Stimulated activated CD4-positive, alpha-beta T cell treated with anti-CD3 and anti-CD28 coated beads, Interleukin-15, amount 100 ng/mL, for 48 hours (primary cell): ENCODE measurements at regions not wholly inside any gene's neighbourhood (a gene's known extent, or its start where the extent isn't known, plus 50 kb on each side); places are given as distances from the start of the nearest gene placed in this dataset.

Source experiments
- DNase-seq, 2 donors: peaks; one replicate each; pipeline ENCODE4 v3.0.0-alpha.2; 2020; ENCODE audit warnings: low read depth in 2 of 2

DNA sequence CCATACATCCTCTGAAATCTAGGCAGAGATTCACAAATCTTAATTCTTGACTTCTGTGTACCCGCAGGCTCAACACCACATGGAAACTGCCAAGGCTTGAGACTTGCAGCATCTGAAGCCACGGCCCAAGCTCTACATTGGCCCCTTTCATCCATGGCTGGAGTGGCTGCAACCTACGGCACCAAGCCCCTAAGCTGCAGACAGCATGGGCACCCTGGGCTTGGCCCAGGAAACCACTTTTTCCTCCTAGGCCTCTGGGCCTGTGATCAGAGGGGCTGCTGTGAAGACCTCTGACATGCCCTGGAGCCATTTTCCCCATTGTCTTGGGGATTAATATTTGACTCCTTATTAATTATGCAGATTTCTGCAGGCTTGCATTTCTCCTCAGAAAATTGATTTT lies 457.9 kb downstream of the GRIA2 start:
- DNase-seq: no peak

DNA sequence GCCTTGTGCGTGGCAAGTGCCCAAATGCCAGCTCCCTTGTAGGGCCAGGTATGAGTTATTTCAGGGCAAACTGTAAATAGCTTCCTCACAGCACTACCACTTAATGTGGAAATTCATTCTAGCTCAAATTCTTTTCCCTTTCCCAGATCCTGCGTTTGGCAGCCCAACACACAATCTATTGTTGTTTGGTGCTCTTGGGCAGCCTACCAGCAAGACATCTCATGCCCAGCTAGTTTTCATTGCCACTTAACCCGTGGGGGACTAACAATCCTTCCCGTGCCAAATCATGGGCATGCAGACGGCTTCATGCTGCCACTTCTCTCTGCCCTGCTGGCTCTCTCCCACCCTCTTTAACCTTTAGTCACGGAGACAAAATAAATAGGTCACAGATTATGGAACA lies 454.2 kb downstream of the GRIA2 start:
- no peak for DNase-seq

DNA sequence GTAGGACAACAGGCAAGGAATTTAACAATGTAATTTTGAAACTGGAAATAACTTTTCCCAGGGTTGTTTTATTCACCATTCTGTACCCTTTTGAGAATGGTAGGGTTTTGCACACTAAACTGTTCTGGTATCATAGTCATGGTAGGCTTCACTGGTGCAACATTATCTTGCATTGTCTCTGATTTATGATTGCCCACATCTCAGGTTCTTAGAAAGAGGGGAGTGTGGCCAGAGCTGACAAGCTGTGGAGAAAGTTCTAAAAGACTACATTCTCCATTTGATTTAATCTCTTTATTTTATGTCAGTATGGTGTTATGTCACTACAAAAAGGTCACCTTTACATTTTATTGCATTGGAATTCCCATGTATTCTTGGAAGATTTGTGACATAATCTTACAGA lies 447.3 kb downstream of the GRIA2 start:
- no peak for DNase-seq

DNA sequence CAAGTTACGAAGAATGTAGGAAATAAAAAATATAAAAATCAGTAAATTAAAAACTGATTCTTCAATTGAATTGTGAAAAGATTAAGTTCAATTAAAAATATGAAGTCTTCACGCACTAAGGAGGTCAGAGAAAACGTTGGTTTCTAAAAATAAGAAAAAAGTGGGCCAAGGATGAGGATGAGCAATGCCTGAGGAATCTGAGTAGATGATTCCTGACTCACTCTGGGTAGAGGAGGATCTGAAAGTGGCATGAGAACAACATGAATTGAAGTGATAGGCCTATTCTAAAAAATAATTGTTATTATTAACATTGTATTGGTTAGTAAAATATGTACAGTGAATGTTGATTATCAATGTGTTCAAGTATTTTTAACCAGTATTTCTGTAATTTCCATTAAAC lies 444.2 kb downstream of the GRIA2 start:
- no peak for DNase-seq

DNA sequence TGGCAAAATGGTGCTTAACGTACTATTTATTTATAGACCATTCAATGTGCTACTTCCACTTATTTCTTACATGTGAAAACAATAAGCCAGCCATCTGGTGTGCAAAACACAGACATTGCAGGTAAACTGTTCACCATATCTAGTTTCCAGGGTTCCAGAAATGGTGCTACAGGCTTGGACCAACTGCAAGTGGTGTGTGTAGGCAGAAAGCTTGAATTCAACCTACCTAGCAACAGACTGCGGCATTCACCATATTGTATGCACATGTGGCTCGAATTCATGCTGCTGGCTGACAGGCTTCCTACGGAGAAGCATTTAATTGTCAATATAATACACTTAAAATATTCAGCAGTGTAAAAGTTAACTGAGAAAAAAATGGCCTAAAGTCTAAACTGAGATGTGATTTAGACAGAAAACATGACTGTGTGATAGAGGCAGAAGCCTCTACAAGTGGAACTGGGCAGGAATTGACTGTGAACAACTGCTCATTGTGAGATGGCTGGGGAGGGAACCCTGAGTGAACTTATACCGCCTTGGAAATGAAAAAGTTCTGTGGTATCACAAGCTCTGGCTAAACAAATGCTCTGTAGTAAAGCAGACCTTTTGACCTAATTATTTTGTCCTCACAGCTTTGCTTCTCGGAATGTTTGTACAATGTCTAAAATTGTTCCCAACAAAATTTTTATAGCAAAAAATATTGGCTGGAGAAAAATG lies 434.7 kb downstream of the GRIA2 start:
- DNase-seq: no peak

DNA sequence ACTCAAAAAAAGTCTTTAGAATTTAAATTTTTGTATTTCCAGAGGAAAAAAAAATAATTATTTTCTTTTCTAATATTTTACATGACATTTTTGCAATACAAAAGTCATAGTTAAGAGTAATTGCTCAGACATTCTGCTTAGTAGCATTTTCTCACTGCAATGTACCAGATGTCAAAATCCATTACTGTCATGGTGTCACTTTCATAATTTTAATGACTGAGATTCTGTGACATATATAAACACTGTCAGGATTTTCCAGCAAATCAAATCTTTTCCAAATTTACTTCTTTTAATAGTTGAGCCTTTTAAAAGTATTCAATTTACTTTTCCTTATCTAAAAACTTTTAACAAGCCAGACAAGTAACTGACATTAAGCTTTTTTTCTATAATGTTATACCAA lies 422.7 kb downstream of the GRIA2 start:
- no peak for DNase-seq

DNA sequence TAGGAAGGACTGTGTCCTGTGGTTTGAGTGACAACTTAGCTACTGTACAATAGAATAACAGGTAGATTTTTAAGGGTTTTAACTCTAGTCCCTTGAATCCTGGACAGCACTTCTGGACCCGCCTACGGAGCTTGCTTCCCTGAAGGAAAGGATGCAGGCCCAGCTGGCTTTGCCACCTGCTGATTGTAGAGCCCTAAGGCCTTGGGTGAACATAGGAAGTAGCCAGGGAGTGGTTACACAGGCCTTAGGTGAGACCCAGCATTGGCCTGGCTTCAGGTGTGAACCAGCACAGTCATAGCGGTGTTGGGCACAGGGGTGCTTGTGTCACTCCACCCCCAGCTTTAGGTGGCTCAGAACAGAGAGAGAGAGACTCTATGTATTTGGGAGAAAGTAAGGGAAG lies 413.5 kb downstream of the GRIA2 start:
- no peak for DNase-seq

DNA sequence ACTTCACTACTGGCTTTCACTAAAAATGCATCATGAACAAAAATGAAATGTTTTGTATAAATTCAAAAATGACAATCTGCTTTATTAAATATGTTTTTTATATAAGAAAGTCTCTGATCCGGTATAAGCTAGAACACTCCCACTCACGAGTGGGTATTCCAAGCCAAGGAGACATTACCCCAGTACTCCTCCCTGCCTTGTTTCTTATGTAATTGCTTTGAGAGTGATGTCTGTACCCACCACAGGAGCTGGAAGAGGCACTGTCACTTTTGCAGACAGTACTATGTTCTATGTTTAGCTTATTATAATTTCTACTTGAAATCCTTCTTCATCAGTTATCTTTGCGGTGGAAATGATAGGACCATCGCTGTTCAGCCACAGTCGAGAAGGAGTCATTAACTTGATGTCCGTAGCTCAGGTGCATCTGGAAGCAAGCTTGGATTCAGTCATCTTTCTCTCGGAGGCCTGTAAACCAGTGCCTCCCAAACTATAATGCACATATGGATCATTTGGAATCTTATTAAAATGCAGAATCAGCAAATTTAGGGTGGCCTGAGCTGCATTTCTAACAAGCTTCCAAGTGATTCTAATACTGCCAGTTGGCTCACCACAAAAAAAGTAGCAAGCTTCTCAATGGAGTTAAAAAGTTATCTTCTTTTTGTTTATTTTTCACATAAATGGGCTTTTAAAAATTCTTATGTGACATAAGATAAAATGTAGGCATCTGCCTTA lies 396.4 kb downstream of the GRIA2 start:
- no peak for DNase-seq

DNA sequence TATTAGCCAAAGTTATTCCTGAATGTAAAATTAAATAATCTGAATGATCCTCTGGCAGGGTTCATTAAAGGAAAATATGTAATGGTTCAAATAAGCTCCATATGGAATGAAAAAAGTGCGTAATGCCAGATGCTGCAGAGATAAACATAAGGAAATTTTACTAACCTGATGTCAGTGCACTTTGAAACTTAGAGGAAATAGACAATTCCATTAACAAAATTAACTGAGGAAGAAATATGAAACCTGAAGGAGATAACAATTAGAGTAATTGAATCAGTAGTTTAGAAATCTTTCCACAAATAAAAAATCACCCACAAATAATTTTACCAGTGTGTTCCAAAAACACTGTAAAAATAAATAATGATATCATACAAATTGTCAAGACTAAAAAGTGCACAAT lies 387.5 kb downstream of the GRIA2 start:
- no peak for DNase-seq

DNA sequence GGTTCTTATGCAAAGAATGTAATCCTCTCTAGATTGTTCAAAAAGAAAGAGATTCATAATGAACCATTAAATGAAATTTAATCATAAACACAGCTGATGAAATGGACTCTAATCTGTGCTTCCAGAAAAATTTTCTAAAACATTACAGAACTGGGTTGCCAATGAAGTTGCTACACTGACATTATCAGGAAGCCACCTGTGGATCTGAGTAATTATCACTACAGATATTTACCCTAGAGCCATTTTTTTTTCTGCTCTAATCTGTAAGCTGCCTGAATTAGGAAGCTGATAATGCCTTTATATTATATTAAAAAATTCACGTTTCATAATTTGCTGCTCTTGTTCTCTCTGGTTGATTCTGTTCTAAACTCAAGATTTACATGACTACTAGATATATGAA lies 380.1 kb downstream of the GRIA2 start:
- DNase-seq: no peak

DNA sequence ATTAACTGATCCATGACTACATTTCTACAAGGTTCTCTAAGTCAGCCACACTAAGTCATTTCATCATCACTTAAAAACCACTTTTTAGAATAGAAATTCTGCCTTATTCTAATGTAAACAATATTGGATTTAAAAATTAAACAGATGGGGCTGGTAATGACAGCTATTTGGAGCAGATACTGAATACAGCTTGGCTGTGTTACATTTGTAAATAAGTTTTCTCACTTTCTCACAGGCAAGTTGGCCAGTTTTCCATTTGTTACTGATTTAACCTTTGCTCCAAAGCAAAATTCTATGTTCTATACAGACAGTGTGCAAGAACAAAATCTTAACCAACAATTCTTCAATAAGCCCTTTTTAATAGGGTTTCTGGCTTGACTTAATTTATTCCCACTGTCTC lies 370.7 kb downstream of the GRIA2 start:
- DNase-seq: no peak

DNA sequence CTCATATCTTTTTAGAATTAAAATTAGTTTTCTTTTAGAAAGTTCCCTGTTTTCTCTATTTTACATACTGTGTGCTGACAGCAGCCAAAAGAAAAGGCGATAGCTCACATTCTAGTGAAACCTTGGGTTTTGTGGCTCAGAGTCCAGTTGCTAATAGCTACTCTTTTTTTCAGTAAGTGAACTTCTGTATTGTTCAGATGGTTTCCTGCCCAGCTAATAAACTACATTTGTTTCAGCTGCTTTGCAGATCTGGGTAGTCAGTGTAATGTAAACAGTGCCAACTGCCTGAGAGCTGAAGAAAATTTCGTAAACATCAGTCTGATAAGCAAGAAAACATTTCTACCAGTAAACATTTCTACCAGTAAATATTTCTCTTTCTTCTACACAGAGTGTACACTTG lies 370.2 kb downstream of the GRIA2 start:
- no peak for DNase-seq

DNA sequence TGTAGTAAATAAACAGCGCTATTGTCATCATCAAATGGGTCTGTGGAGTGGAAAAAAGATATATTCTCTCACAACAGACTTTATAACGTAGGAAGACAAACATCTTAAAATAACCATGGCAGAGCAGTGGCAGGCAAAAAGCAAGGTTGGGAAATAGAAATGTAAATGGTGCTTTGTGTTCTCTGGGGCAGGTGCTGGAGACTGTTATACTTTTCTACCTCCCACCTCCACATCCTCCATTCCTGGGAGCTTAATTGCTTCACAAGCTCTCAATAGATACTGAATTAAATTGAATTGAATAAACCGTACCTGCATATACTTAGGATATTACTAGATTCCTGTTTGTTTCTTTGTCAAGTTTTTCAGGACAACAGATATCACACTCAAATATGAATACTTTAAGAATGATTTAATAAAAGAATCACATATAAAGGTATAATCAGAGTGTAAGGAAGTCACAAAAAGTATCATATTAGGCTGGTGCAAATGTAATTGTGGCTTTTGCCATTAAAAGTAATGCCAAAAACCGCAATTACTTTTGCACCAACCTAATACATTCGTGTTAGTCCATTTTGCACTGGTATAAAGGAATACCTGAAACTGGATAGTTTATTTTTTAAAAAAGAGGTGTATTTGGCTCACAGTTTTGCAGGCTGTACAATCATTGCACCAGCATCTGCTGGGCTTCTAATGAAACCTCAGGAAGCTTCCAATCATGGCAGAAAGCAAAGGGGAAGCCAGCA lies 367.3 kb downstream of the GRIA2 start:
- DNase-seq: no peak

DNA sequence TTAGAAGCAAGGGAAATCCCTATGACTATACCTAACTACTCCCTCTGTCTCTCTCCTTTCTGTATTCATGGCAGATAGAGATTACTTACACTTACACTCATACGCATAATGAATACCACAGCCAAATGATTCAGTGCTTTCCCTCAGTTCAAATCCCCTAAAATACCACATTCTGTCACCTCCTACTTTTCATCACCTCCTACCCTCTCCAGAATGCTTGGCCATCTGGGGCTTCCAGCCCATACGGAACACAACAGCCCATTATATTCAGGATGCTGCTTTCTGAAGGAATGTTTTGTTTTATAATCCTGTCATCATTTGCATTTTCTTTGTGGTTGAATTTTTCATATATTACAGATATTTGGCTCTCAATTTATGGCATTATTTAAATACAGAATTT lies 361.6 kb downstream of the GRIA2 start:
- DNase-seq: no peak

DNA sequence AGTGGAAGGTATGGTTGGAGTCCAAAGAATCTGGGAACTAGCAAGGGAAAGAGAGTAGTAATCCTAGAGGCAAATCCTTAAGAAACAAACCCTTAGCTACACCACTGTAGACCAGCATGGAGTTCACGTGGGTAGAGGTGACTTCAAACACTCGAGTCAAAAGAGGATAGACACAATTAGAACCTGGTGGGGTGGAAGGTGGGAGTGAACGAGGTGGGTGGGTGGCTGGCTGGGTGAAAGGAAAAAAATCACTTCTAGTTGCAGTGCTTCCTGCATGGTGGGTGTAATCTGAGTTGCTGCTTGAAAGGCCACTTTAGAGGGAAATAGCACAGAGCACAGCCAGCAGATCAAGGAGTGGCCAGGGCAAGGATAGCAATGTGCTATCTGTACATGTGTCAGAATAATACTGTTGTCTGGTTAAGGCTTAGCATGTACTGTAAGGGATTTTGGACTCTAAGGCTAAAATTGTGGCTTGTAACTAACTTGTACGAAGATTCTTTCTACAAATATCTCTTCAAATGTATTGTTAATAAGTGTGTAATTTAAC lies 356.2 kb downstream of the GRIA2 start:
- DNase-seq: no peak

DNA sequence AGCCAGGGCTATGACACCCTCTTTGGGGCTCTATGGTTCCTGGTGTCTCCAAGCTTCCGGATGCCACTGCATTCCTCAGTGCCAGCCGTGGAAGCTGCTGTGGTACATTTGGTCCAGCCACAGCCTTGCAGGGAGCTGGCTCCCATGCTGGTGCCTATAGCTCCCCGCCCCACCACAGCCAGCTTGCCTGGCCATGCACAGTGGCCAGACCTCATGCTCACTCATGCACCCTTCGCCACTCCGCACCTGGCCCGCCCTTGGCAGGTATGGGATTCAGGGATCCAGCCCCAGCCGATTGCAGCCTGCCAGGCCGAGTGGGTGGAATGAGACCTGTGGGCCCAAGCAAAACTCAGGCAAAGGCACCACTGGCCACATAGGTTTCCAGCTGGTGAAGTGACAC lies 354.8 kb downstream of the GRIA2 start:
- no peak for DNase-seq

DNA sequence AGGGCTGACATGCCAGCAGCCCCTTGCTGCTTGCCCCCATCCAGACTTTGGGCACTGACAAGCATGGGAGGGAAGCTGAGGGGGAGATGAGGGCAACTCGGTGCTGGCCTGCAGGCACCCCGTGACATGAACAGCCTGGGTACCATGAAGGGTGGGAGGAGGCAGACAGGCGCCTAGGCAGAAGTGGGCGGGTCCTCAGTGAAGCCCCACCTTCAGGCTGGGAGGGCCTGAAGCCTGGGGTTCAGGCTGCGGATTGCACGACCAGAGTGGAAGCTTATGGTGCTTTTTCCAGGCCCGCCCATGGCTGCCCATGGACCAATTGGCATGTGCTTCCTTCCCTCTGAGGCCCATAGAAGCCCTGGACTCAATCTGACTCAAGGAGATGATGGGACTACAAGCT lies 354.1 kb downstream of the GRIA2 start:
- DNase-seq: no peak

DNA sequence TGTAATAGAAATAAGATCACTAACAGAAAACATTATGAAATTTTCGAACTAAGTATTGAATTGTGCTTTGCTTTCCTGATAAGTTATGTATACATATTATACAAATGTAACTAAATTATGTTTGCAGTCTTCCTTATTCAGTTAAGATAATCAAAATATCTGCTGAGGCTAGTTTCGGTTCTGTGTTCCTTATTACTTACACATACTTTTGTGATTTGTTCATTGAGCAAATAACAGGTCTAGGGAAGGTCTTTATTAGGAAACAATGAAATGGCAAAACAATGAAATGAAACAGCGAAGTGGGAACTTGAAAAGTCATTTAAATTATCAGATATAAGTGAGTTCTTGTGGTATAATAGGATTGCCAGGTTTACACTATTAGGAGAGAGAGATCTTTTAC lies 352.4 kb downstream of the GRIA2 start:
- DNase-seq: no peak

DNA sequence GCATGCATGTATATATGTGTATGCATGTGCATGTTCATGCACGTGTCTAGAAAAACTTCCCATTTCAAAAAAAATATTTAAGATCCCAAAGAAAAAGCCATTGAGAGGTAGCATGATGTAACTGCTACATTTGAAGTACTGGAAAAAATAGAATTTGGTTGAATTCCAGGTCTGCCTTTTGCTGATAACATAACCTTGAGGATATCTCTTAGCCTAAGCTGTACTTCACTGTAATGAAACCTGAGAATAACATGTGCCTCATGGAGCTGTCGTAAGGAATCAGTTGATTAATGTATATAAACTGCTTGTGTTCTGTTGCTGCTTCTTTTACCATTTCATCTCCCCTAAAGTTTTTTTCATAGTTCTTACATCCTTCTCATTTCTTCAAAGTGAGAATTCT lies 351.8 kb downstream of the GRIA2 start:
- DNase-seq: no peak

DNA sequence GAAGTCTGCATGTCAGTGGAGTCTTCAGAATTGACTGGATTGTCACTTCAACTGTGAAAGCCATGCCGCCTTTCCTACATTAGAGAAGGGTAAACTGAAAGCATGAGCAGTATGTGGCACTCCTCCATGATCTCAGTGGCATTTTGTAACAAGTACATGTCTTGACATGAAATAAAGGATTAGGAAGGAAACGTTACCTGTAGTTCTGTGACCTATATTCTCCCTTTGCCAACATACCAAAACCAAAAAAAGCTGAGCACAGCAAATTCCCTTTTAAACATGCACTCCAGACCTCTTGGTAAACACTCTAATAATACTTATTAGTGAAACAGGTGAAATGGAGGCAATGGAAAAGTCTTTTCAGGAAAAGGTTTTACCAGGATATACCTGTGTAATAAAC lies 344.2 kb downstream of the GRIA2 start:
- DNase-seq: no peak

DNA sequence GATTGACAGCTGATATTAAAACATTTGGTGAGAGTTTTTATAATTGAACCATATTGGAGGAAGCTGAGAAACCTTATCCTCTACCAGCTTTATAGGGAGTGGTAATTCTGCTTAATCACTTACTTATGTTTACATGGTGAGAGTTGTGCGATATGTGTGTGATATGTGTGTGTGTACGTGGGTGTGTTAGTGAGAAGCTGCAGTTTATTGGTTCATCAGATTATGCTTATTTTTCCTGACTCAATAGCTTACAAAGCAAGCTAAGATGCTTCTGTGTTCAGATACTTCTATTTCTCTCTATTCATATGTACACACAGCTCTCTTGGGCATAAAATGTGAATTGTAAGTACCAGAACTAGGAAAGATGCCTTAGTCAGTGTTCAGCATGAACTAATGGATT lies 343.7 kb downstream of the GRIA2 start:
- DNase-seq: no peak

DNA sequence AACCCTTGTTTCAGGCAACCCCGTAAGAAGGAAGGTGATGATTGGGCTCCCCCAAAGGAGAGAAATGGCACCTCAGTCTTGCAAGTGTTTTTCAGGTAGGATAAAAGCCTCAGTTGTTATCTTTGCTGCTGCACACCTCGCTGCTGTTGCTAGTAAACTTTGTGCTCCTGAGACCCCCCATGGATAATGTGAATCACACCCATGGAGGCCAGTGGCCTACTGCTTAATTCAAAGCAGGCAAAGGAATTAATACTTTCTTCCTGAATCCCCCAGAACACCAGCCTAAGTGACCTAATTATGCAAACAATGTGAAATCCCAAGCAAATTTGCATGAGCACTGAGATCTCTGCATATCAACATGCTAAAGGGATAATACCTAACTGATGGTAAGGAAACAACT lies 337.5 kb downstream of the GRIA2 start:
- DNase-seq: no peak

DNA sequence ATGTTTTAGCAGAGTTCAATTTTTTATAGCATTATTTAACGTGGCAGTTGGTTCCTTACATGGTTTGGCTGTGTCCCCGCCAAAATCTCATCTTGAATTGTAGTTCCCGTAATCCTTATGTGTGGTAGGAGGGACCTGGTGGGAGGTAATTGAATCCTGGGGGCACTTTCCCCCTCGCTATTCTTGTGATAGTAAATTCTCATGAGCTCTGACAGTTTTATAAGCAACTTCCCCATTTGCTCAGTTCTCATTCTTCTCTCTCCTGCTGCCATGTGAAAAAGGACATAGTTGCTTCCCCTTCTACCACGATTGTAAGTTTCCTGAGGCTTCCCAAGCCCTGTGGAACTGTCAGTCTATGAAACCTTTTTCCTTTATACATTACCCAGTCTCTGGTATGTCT lies 329.5 kb downstream of the GRIA2 start:
- no peak for DNase-seq
